ENCODE measurements at regions not wholly inside any gene's neighbourhood (a gene's known extent, or its start where the extent isn't known, plus 50 kb on each side); places are given as distances from the start of the nearest gene placed in this dataset.

- TF ChIP-seq POLR2A (IDR thresholded peaks at IDR 0.05; ENCODE audit: extremely low read depth, insufficient read length) (no peak), CTCF (IDR thresholded peaks at IDR 0.05; ENCODE audit: low read depth, low read length) (no peak), MYC (IDR thresholded peaks at IDR 0.05; ENCODE audit: low read depth, low read length) (no peak), MAX (IDR thresholded peaks at IDR 0.05; ENCODE audit: low read depth, low read length) (no peak)
Observed at GRCh38 chr13:105008604-105009003, 1526.9 kb downstream of the EFNB2 start.

Data from NB4 (cell line).